NOMO-1 (cell line): ENCODE measurements at regions not wholly inside any gene's neighbourhood (a gene's known extent, or its start where the extent isn't known, plus 50 kb on each side); places are given as distances from the start of the nearest gene placed in this dataset.

Experiments
- DNase-seq, 2 experiments: peaks; one replicate each; lab custom pipeline; 2025; ENCODE audit not compliant: unreplicated experiment in 2 of 2; lab: John Stamatoyannopoulos, UW

DNA sequence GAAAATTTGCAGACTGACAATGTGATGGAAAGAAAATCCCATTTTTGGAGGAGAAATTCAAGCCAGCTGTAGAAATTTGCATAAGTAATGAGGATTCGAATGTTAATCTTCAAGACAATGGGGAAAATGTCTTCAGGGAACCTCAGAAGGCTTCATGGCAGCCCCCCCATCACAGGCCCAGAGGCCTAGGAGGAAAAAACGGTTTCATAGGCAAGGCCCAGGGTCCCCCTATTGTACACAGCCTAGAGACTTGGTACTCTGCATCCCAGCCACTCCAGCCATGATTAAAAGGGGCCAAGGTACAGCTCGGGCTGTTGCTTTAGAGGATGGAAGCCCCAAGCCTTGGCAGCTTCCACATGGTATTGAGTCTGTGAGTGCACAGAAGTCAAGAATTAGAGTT lies 303.6 kb upstream of the PCDH7 start:
- DNase-seq = no peak

- no peak for DNase-seq
Observed at GRCh38 chr4:30427932-30428331, 292.2 kb upstream of the PCDH7 start.

DNA sequence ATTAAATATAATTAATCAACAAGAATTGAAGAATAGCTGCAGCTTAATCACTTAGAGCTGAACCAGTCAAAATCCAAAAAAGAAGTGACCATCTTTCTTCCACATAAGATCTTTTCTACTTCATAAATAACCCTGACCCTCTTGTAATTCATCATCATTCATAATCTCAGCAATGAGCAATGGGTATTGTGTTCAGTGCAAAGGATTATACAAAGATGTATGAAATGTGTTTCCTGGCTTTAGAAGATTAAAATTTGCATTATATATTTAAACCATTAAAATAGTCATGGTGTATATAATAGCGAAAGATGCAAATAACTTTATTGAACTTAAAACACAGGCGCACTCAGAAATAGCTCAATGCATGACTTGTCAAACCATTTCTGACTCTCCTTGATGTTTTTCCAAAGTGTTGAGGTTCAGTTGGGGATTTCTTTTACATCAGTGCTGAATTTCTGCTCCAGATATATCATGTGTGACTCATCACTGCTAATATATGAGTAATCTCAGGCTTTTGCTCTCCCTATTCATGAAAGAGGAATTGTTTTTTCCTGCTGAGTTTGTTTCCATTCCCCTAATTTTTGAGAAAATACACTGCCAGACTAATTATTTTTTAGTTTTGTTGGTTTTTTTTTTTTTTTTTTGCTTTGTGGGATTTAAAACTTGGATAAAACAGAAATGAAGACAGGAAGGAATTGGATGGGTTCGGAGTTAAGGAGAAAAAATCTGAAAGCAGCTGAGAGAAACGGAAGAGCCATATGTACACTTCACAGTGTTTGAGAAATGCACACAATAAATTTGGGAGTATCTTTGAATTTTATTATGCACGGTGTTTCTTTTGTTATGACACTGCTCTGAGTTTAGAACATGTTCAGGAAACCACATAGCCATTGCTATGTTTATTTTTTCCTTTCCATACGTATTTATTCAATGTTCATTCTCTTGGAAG lies 290.1 kb upstream of the PCDH7 start:
- DNase-seq = no peak

DNA sequence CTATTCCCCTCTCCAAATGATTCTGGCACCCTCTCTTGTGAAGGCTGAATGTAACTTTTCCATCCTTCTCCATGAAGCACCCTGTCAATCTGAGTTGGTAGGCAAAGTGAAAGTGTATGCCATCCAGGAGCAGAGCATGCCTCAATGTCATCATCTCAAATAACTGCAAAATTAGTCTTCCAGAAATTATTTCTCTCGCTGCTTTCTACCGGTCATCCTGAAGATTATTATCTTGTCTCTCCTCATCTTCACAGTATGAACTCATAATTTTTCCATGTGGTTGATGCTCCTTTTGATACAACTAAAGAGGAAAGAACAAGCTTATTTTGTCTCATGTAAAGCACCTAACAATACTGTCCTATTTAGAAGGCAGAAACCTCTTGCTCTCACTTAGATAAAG lies 285.5 kb upstream of the PCDH7 start:
- DNase-seq = no peak

GRCh38 chr4:30436394-30436793 lies 283.8 kb upstream of the PCDH7 start:
- DNase-seq = no peak

GRCh38 chr4:30437316-30437715 lies 282.9 kb upstream of the PCDH7 start:
- DNase-seq = no peak

- DNase-seq = no peak
Observed at GRCh38 chr4:30443289-30443688, 276.9 kb upstream of the PCDH7 start.

- DNase-seq = no peak
Observed at GRCh38 chr4:30450474-30450873, 269.7 kb upstream of the PCDH7 start.

GRCh38 chr4:30454504-30454903 lies 265.7 kb upstream of the PCDH7 start:
- DNase-seq = no peak

GRCh38 chr4:30456716-30457115 lies 263.5 kb upstream of the PCDH7 start:
- DNase-seq = no peak

DNA sequence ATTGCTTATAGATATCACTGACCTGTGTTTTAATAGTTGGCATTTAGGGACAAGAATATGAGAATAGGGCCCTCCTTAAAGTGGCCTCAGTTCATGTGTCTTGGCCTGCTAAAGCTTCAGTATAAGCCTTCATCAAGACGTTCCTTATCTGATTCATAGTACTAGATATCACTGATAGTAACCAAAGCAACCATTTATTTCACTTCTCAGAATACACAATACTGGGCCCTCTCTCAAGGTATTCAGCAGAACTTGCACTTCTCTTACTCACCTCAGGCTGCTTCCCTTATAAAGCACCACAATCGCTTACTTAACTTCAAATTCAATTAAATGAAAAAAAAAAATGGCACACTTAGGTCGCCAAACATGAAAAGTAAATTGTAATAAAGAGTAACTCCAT lies 259.4 kb upstream of the PCDH7 start:
- DNase-seq = no peak

GRCh38 chr4:30461218-30461617 lies 259.0 kb upstream of the PCDH7 start:
- no peak for DNase-seq

GRCh38 chr4:30462445-30463090 lies 257.6 kb upstream of the PCDH7 start:
- no peak for DNase-seq

GRCh38 chr4:30471861-30472260 lies 248.3 kb upstream of the PCDH7 start:
- no peak for DNase-seq

GRCh38 chr4:30473225-30473624 lies 246.9 kb upstream of the PCDH7 start:
- DNase-seq = no peak

DNA sequence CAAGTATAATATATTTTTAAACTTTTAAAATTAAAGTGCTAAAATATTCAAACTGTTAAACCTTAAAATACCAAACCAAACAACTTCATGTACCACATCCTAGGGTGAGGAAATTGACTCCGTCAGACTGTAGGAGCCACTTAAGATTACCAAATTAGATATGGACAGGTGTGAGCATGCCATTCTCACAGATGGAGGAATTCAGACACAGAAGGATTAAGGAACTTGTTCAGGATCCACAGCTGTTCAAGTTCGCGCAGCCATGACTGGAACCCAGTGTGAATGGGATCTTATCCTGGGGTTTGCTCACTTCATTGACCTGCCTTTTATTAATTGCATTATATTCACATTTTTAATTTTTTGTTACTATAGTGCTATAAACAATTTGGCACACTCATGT lies 224.9 kb upstream of the PCDH7 start:
- DNase-seq = no peak

DNA sequence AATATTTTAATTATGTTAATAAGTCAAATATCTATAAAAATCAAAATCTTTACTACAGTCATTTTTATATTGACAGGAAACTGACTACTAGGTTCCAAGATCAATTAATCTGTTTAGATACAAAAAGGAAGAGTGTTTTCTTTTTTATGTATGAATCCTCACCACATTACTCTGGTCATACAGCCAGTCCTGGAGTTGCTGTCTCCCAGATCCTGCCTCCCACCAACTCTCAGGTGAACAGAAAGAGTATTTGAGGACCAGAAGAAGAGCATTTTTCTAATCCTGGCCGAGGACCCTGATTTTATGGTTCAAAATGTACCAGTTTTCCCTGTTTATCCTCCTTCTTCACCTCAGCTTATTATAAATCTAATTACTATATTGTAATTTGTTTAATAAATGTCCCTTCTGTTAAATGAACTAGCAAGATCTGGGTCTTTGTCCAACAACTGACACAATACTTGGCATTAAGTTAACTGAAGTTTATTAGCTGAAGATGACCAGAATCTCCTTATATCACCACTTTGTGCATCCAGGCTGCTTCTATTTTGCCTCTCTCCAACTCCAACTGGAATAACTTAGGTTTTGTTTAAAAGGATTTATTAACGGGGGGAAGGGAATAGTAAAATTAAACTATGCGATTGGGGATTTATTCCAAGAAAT lies 224.4 kb upstream of the PCDH7 start:
- no peak for DNase-seq

- no peak for DNase-seq
Observed at GRCh38 chr4:30511751-30512150, 208.4 kb upstream of the PCDH7 start.

DNA sequence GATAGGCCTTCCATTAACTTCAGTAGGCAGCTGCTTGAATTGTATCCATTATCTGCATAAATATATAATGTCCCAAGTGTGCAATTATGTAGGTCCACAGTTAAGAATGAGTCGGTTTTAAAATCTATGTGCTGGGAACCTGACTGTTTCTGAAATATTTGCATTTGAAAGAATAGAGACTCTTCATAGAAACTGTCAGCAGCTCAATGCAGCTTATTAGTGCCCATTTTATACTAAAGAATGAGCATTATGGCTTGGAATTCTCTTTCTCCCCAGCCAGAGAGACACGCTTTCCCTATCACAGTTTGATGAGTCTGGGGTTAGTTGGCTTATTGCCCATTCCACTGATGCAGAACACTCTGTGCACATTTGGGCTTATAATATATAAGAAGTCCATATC lies 202.0 kb upstream of the PCDH7 start:
- DNase-seq = no peak

GRCh38 chr4:30525662-30526315 lies 194.4 kb upstream of the PCDH7 start:
- no peak for DNase-seq

DNA sequence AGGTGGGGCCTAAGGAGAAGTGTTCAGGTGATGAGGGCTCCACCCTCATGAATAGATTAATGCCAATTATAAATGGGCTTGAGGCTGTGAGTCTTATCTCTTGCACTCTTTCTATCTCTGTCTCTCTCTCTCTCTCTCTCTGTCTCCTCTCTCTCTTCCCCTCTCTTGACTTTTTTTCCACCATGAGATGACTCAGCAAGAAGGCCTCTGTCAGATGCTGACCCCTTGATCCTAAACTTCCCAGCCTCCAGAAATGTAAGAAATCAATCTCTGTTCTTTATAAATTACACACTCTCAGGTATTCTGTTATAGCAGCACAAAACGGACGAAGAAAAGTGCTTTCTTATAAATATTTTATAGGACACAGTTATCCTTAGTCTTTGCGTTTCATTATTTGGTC lies 184.9 kb upstream of the PCDH7 start:
- no peak for DNase-seq
